GM23248 (cell line): ENCODE measurements at regions not wholly inside any gene's neighbourhood (a gene's known extent, or its start where the extent isn't known, plus 50 kb on each side); places are given as distances from the start of the nearest gene placed in this dataset.
A peak's percentile ranks its signal among the peaks of the same experiment; 100 is the strongest.

Source experiments
- DNase-seq: peaks from one replicate; pipeline ENCODE4 v3.0.0-alpha.2; 2015
- H2AFZ ChIP-seq: fragments of 200-600 bp; sonication (generic); 2 replicates; pipeline ENCODE4 v1.6.1; 2016; ENCODE audit warnings: antibody characterized with exemption
- H3F3A ChIP-seq: fragments of 200-600 bp; sonication (generic); 2 replicates; pipeline ENCODE4 v1.6.1; 2016; ENCODE audit warnings: mild to moderate bottlenecking, antibody characterized with exemption, mixed run types; ENCODE audit not compliant: insufficient read depth
- H3K27ac ChIP-seq: fragments of 200-600 bp; sonication (generic); 2 replicates; pipeline ENCODE4 v1.5.1; 2016; ENCODE audit warnings: mild to moderate bottlenecking
- H3K27me3 ChIP-seq: fragments of 200-600 bp; sonication (generic); replicated peaks from 2 replicates; pipeline ENCODE4 v1.6.1; 2016; ENCODE audit warnings: mild to moderate bottlenecking; ENCODE audit not compliant: insufficient read depth
- H3K36me3 ChIP-seq: fragments of 200-600 bp; sonication (generic); 2 replicates; pipeline ENCODE4 v1.6.1; 2016; ENCODE audit warnings: low read depth, mild to moderate bottlenecking
- H3K4me1 ChIP-seq: fragments of 200-600 bp; sonication (generic); 2 replicates; pipeline ENCODE4 v1.6.1; 2016; ENCODE audit warnings: mild to moderate bottlenecking; ENCODE audit not compliant: insufficient read depth
- H3K4me2 ChIP-seq: fragments of 200-600 bp; sonication (generic); one replicate; pipeline ENCODE4 v1.6.1; 2016; ENCODE audit warnings: mild to moderate bottlenecking; ENCODE audit not compliant: unreplicated experiment
- H3K4me3 ChIP-seq: fragments of 200-600 bp; sonication (generic); 2 replicates; pipeline ENCODE4 v1.5.1; 2016; ENCODE audit warnings: mild to moderate bottlenecking
- H3K79me2 ChIP-seq: fragments of 200-600 bp; sonication (generic); 2 replicates; pipeline ENCODE4 v1.6.1; 2016; ENCODE audit warnings: mild to moderate bottlenecking; ENCODE audit not compliant: insufficient read depth
- H3K9ac ChIP-seq: fragments of 200-600 bp; sonication (generic); 2 replicates; pipeline ENCODE4 v1.6.1; 2016; ENCODE audit warnings: mild to moderate bottlenecking
- H3K9me2 ChIP-seq: fragments of 200-600 bp; sonication (generic); 2 replicates; pipeline ENCODE4 v1.6.1; 2016; ENCODE audit warnings: mixed run types, mild to moderate bottlenecking, moderate library complexity; ENCODE audit not compliant: insufficient read depth
- H3K9me3 ChIP-seq: fragments of 200-600 bp; sonication (generic); one replicate; pipeline ENCODE4 v1.6.1; 2017; ENCODE audit warnings: low read depth
- H4K20me1 ChIP-seq: fragments of 200-600 bp; sonication (generic); 2 replicates; pipeline ENCODE4 v1.6.0; 2016; ENCODE audit not compliant: insufficient read depth
- EZH2 ChIP-seq: fragments of 200-600 bp; sonication (generic); IDR thresholded peaks from 2 replicates; pipeline ENCODE4 v1.6.1; 2018; ENCODE audit warnings: antibody characterized with exemption, mild to moderate bottlenecking; ENCODE audit not compliant: insufficient read depth, poor library complexity, severe bottlenecking
- EZH2phosphoT487 ChIP-seq: fragments of 200-600 bp; sonication (generic); IDR thresholded peaks from 2 replicates; pipeline ENCODE4 v1.6.1; 2018; ENCODE audit warnings: antibody characterized with exemption, moderate library complexity, mild to moderate bottlenecking, low read depth; ENCODE audit not compliant: insufficient read depth
- WGBS, 2 experiments: methylation state at CpG; one replicate each; pipeline ENCODE4 v1.1.6; 2015 to 2017; ENCODE audit warnings: low lambda C conversion rate in 2 of 2, low coverage in 1 of 2; ENCODE audit errors: missing lambda C conversion rate in 2 of 2; 5-methylcytosine and 5-hydroxymethylcytosine counted together
- in situ Hi-C: fragments of 300-500 bp; cut with MboI; formaldehyde crosslinking; loops from 2 replicates; pipeline ENCODE4 v1.15.0; 2020

- Histone ChIP-seq H3K79me2 (no peaks in the 10 kb centered on the region), H3K9ac (no peak overlapping the region), H3F3A (no peaks in the 10 kb centered on the region), H3K4me3 (no peak overlapping the region), H3K9me3 (no peaks in the 10 kb centered on the region), H2AFZ (no peak overlapping the region), H3K4me2 (no peak overlapping the region), H3K36me3 (no peaks in the 10 kb centered on the region), H3K27me3 (no peaks in the 10 kb centered on the region), H3K27ac (no peak overlapping the region), H4K20me1 (no peaks in the 10 kb centered on the region), H3K9me2 (no peaks in the 10 kb centered on the region), H3K4me1 (peaks cover 9% of the 10 kb centered on the region; the same call in 1 of the 2 replicates)
- 87 to 98% methylated on average over 3 of the region's 3 CpGs for WGBS, 2 experiments
- TF ChIP-seq EZH2 (no peak), EZH2phosphoT487 (no peak)
- in situ Hi-C loops: loop anchor here (10.0 kb wide), 1 partner anchor 226 kb away; no protein-coding TSS in a partner anchor
- no peak for DNase-seq
Measured at GRCh38 chr13:46498650-46499049, 54.3 kb upstream of the LRCH1 start.

GRCh38 chr13:46496086-46496485 lies 56.9 kb upstream of the LRCH1 start:
- peak overlapping the region; percentile 29 for H3K4me2 ChIP-seq
- H3K4me3 ChIP-seq: peak overlapping the region; percentile 21
- no peaks in the 10 kb centered on the region for H3K79me2 ChIP-seq
- H2AFZ ChIP-seq: 0 out of 2 replicates have a peak overlapping the region, but pooled peaks have one; percentile 7
- in situ Hi-C loops: loop anchor here (10.0 kb wide), 1 partner anchor 229 kb away; no protein-coding TSS in a partner anchor
- TF ChIP-seq EZH2phosphoT487 (no peak), EZH2 (no peak)
- H3K27me3 ChIP-seq: no peaks in the 10 kb centered on the region
- no peak overlapping the region for H3K27ac ChIP-seq
- H4K20me1 ChIP-seq: no peaks in the 10 kb centered on the region
- H3F3A ChIP-seq: no peaks in the 10 kb centered on the region
- H3K9me2 ChIP-seq: no peaks in the 10 kb centered on the region
- DNase-seq: no peak
- no peaks in the 10 kb centered on the region for H3K36me3 ChIP-seq
- WGBS, 2 experiments: 10 to 16% methylated on average over 4 of the region's 4 CpGs
- H3K9ac ChIP-seq: no peak overlapping the region
- H3K4me1 ChIP-seq: peaks cover 9% of the 10 kb centered on the region; the same call in 1 of the 2 replicates
- H3K9me3 ChIP-seq: no peaks in the 10 kb centered on the region

GRCh38 chr13:46495651-46496050 lies 57.3 kb upstream of the LRCH1 start:
- Histone ChIP-seq H3F3A (no peaks in the 10 kb centered on the region; the same call in 1 of the 2 replicates), H4K20me1 (no peaks in the 10 kb centered on the region), H3K4me2 (peak overlapping the region; percentile 29), H3K4me3 (peak overlapping the region; percentile 21), H3K9me2 (no peaks in the 10 kb centered on the region), H3K27me3 (no peaks in the 10 kb centered on the region), H3K9me3 (no peaks in the 10 kb centered on the region), H3K4me1 (peaks cover 9% of the 10 kb centered on the region; the same call in 1 of the 2 replicates), H3K36me3 (no peaks in the 10 kb centered on the region), H2AFZ (0 out of 2 replicates have a peak overlapping the region, but pooled peaks have one; percentile 7), H3K27ac (no peak overlapping the region), H3K9ac (no peak overlapping the region), H3K79me2 (no peaks in the 10 kb centered on the region)
- peak; percentile 34 for DNase-seq
- TF ChIP-seq EZH2 (no peak), EZH2phosphoT487 (no peak)
- in situ Hi-C loops: loop anchor here (10.0 kb wide), 1 partner anchor 229 kb away; no protein-coding TSS in a partner anchor
- WGBS, 2 experiments: 10 to 11% methylated on average over 4 of the region's 4 CpGs

- no peak overlapping the region for H2AFZ ChIP-seq
- H3F3A ChIP-seq: peaks cover 6% of the 10 kb centered on the region
- no peak overlapping the region for H3K4me3 ChIP-seq
- H3K9me3 ChIP-seq: no peaks in the 10 kb centered on the region
- H3K79me2 ChIP-seq: no peaks in the 10 kb centered on the region
- H3K36me3 ChIP-seq: no peaks in the 10 kb centered on the region
- no peak overlapping the region for H3K9ac ChIP-seq
- no peaks in the 10 kb centered on the region for H3K27me3 ChIP-seq
- in situ Hi-C loops: loop anchor here (10.0 kb wide), 1 partner anchor 230 kb away; no protein-coding TSS in a partner anchor
- H3K4me2 ChIP-seq: no peak overlapping the region
- no peak for DNase-seq
- peaks cover 12% of the 10 kb centered on the region for H3K4me1 ChIP-seq
- H3K27ac ChIP-seq: no peak overlapping the region
- H3K9me2 ChIP-seq: no peaks in the 10 kb centered on the region
- no peaks in the 10 kb centered on the region for H4K20me1 ChIP-seq
- TF ChIP-seq EZH2 (no peak), EZH2phosphoT487 (no peak)
Measured at GRCh38 chr13:46495066-46495465, 57.9 kb upstream of the LRCH1 start.
